WERI-Rb-1 (cell line): ENCODE measurements at regions not wholly inside any gene's neighbourhood (a gene's known extent, or its start where the extent isn't known, plus 50 kb on each side); places are given as distances from the start of the nearest gene placed in this dataset.

Experiments
- DNase-seq: peaks from one replicate; pipeline ENCODE4 v3.0.0-alpha.2; 2020
- H3K27ac ChIP-seq: fragments of 250-450 bp; sonication (Bioruptor Pico); 2 replicates; pipeline ENCODE4 v1.5.1; 2020; ENCODE audit warnings: mild to moderate bottlenecking, moderate library complexity
- H3K27me3 ChIP-seq: fragments of 250-450 bp; sonication (Bioruptor Pico); 2 replicates; pipeline ENCODE4 v1.5.1; 2021; ENCODE audit warnings: mild to moderate bottlenecking, low read depth, moderate library complexity; ENCODE audit not compliant: insufficient read depth, severe bottlenecking
- H3K36me3 ChIP-seq: fragments of 250-450 bp; sonication (Bioruptor Pico); 2 replicates; pipeline ENCODE4 v1.5.1; 2020; ENCODE audit warnings: mild to moderate bottlenecking, moderate library complexity
- H3K4me3 ChIP-seq: 2 replicates; pipeline ENCODE4 v1.5.1; 2011; ENCODE audit warnings: low read depth, mild to moderate bottlenecking, control low read depth, low read length
- H3K9me3 ChIP-seq: fragments of 250-450 bp; sonication (Bioruptor Pico); 2 replicates; pipeline ENCODE4 v1.5.1; 2021; ENCODE audit warnings: mild to moderate bottlenecking, moderate library complexity; ENCODE audit not compliant: severe bottlenecking
- CTCF ChIP-seq: IDR thresholded peaks from 2 replicates; pipeline ENCODE4 v1.5.1; 2011; ENCODE audit warnings: low read depth, mild to moderate bottlenecking, control low read depth, inconsistent platforms, low read length

GRCh38 chr16:65998443-65998842, 368.0 kb upstream of the CDH5 start:
- Histone ChIP-seq H3K36me3 (no peaks in the 10 kb centered on the region), H3K9me3 (no peaks in the 10 kb centered on the region), H3K27ac (no peak overlapping the region), H3K4me3 (no peak overlapping the region), H3K27me3 (no peaks in the 10 kb centered on the region)
- DNase-seq: no peak
- no peak for TF ChIP-seq CTCF

GRCh38 chr16:65994291-65994690, 372.2 kb upstream of the CDH5 start:
- Histone ChIP-seq H3K9me3 (no peaks in the 10 kb centered on the region), H3K4me3 (no peak overlapping the region), H3K36me3 (no peaks in the 10 kb centered on the region), H3K27me3 (no peaks in the 10 kb centered on the region), H3K27ac (no peak overlapping the region)
- DNase-seq: no peak
- TF ChIP-seq CTCF: no peak

- Histone ChIP-seq H3K27ac (no peak overlapping the region), H3K4me3 (no peak overlapping the region), H3K36me3 (no peaks in the 10 kb centered on the region), H3K9me3 (no peaks in the 10 kb centered on the region), H3K27me3 (no peaks in the 10 kb centered on the region)
- peak; percentile 28 for DNase-seq
- peak; percentile 45 for TF ChIP-seq CTCF
Measured at GRCh38 chr16:65991149-65991701, 375.3 kb upstream of the CDH5 start.

- Histone ChIP-seq H3K36me3 (no peaks in the 10 kb centered on the region), H3K27ac (no peak overlapping the region), H3K4me3 (no peak overlapping the region), H3K27me3 (no peaks in the 10 kb centered on the region), H3K9me3 (no peaks in the 10 kb centered on the region)
- no peak for TF ChIP-seq CTCF
- DNase-seq: no peak
Measured at GRCh38 chr16:65989861-65990604, 376.5 kb upstream of the CDH5 start.

GRCh38 chr16:65988024-65988595, 378.4 kb upstream of the CDH5 start:
- Histone ChIP-seq H3K9me3 (no peaks in the 10 kb centered on the region), H3K27ac (no peak overlapping the region), H3K36me3 (no peaks in the 10 kb centered on the region), H3K27me3 (no peaks in the 10 kb centered on the region), H3K4me3 (no peak overlapping the region)
- DNase-seq: no peak
- no peak for TF ChIP-seq CTCF
